GM11168 (cell line): ENCODE measurements at regions not wholly inside any gene's neighbourhood (a gene's known extent, or its start where the extent isn't known, plus 50 kb on each side); places are given as distances from the start of the nearest gene placed in this dataset.

Experiments used
- in situ Hi-C: fragments of 300-500 bp; cut with MboI; formaldehyde crosslinking; loops from one replicate; pipeline ENCODE4 v1.12.0; 2022; ENCODE audit warnings: low sequenced_read_pairs; ENCODE audit not compliant: unreplicated experiment

DNA sequence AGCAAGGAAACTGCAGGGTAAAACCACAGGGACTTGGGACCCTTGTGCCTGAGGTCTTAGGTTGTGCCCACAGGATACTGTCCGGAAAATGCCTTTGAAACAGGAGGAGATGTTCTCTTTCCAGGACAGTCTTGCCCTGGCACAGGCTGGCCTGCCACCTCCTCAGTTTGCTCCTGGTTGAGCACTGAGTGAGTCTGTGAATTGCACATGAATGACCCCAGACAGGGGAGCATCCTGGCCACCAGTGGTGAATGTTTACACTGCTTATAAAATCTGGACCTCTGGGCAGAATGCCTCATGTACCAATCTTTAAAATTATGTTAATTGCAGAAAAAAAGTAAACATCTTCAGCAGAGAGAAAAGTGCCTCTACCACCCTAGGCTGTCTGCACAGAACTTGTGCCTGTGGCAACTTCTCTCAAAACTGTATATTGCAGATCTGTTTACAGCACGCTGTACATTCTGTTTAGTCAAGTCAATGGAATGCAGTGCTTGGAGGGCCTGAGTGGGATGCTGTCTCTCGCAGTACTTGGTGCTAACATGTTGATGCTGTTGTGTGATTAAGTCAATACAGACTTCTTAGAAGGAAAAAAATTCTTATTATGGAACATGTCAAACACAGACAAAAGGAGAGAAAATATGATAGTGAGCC is 242.1 kb downstream of the SOD2 start:
- in situ Hi-C loops: no loop called here

- in situ Hi-C loops: no loop called here
Measured at GRCh38 chr6:159446340-159446739, 246.7 kb downstream of the SOD2 start.

GRCh38 chr6:159445351-159445750 is 247.7 kb downstream of the SOD2 start:
- in situ Hi-C loops: no loop called here

DNA sequence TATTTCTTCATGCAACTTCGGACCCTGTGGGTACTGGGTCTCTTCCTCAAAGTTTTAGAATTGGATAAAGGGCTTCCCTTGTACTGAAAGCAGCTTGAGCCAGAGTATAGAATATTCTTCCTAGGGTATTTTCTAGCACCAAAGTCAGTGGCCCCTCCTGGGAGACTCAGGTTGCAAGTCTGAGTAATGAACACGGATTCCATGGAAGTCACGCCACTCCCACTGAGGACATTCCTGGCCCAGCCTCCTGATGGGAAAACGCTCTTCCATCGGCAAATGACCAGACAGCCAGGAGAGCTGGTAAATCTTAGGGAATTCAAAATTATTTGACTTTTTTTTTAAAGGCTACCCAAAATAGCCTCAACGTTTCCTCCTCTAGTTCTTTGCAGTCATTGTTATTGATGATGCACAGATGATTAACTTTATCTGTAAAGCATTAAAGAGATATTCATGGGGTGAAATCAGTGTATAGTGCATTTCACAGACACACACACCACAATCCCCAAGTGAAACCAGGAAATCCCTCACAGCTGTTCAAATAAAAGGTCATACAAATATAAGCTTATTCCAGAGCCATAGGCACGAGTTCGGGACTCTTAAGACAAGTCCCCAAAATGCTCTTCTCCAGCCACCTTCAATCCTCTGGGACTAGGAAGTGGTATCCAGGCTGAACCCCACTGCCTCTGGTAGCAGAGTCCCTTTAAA is 248.8 kb downstream of the SOD2 start:
- in situ Hi-C loops: no loop called here

- in situ Hi-C loops: no loop called here
Measured at GRCh38 chr6:159443417-159443920, 249.6 kb downstream of the SOD2 start.

DNA sequence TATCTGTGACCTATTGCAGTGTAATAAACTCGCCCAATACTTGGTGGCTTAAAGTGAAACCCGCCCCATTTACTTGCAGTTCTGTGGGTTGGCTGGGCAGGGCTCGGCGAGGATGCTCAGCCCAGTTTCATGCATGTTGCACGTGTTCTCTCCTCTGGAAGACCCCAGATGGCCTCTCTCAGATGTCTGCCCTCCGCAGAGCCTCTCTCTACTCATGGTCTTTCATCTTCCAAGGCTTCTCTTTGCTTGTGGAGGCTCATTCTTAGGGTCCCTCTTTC is 251.4 kb downstream of the SOD2 start:
- in situ Hi-C loops: no loop called here

- in situ Hi-C loops: no loop called here
Measured at GRCh38 chr6:159440911-159441703, 251.9 kb downstream of the SOD2 start.

GRCh38 chr6:159440349-159440748 is 252.7 kb downstream of the SOD2 start:
- in situ Hi-C loops: no loop called here

- in situ Hi-C loops: no loop called here
Measured at GRCh38 chr6:159439651-159440050, 253.4 kb downstream of the SOD2 start.

DNA sequence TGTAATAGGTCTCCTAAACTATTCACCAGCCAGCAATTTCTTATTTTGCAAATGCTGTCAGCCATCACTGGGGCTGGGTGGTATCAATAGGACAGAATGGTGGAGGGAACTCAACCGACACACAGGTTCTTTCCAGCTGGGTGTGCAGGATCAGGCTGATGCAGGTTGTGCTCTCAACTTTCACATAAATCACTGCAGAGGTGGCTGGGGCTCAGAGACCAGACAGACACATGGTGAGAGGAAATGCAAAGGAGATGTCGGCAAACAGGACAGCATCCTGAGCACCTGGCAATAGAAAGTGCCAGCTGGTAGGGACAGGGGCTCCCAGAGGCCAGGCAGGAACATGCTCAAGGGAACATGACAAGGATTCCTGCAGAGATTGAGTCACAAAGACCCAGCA is 254.9 kb downstream of the SOD2 start:
- in situ Hi-C loops: no loop called here

- in situ Hi-C loops: no loop called here
Measured at GRCh38 chr6:159436581-159436980, 256.5 kb downstream of the SOD2 start.

GRCh38 chr6:159435701-159436100 is 257.3 kb downstream of the SOD2 start:
- in situ Hi-C loops: no loop called here

DNA sequence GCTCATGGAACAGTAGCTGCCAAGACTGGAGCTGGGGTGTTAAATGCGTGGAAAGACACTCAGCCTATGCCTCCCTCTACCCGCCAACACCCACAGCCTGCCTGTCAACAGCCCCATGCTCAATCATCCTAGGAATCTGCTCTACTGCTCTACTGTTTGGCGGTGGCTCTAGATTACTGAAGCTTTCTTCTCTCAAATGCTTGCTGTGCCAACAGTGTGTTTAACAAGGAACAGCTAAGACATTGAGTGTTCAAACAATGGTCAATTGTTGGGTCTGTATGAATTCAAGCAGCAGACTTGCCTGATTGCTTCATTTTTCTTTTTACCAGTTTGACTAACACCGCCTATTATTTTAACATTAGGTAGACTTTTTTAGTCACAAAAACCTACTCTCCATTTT is 258.6 kb downstream of the SOD2 start:
- in situ Hi-C loops: no loop called here

DNA sequence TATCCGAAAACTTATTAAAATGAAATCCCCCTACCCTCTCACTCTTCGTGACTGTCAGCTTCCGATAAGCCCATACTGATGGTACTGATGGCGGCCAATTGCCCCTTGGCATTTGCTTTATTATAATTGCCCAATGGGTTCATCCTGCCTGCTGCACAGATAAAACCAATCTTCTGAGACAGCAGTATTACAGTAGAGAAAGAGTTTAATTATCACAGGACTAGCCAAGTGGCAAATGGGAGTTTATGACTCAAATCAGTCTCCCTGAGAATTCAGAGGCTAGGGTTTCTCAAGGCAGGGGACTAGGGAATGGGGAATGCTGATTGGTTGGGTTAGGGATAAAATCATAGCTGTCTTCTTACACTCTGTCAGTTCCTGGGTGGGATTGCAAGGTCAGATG is 259.5 kb downstream of the SOD2 start:
- in situ Hi-C loops: no loop called here

DNA sequence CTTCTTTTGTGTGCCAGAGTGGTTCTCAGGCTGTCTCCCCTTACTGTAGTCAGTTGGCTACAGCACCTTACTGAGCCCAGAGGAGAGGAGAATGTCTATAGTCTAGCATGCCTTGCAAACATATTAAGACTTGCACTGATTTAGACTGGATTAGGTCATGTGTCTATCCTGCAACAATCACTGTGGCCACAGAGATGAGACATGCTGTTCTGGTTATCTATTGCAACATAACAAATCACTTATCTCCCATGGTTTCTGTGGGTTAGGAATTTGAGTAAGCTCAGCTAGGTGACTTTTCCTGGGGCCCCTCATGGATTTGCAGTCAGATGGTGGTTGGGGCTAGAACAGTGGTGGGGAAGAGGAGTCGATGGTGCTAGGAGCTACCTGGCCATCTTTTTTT is 261.3 kb downstream of the SOD2 start:
- in situ Hi-C loops: no loop called here

DNA sequence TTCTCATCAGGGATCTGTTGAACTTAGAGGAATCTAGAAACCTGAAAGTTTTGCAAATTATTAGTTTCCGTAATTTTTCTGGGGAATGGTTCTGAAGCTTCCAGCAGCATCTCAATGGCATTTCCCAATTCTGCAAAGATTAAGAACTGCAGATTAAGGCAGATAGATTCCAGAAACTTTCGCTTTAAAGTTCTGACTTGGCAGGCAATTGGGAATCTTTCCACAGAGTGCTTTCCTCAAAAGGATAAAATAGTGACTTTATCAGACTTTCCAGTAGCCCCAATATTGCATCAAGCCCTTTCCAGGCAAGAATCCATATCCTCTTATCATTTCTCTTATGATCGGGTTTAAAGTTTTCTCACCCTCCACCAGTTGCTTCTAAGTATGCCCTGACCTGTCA is 261.1 kb downstream of the FNDC1 start:
- in situ Hi-C loops: no loop called here

- in situ Hi-C loops: no loop called here
Measured at GRCh38 chr6:159429433-159429832, 260.2 kb downstream of the FNDC1 start.

- in situ Hi-C loops: no loop called here
Measured at GRCh38 chr6:159427771-159428170, 258.6 kb downstream of the FNDC1 start.

GRCh38 chr6:159427335-159427734 is 258.1 kb downstream of the FNDC1 start:
- in situ Hi-C loops: no loop called here

GRCh38 chr6:159425421-159425820 is 256.2 kb downstream of the FNDC1 start:
- in situ Hi-C loops: no loop called here
